Putamen (tissue), 1 donor: ENCODE measurements at regions not wholly inside any gene's neighbourhood (a gene's known extent, or its start where the extent isn't known, plus 50 kb on each side); places are given as distances from the start of the nearest gene placed in this dataset.

ENCODE experiments used
- DNase-seq: peaks from one replicate; pipeline ENCODE4 v3.0.0-alpha.2; 2016; ENCODE audit warnings: low spot score

DNA sequence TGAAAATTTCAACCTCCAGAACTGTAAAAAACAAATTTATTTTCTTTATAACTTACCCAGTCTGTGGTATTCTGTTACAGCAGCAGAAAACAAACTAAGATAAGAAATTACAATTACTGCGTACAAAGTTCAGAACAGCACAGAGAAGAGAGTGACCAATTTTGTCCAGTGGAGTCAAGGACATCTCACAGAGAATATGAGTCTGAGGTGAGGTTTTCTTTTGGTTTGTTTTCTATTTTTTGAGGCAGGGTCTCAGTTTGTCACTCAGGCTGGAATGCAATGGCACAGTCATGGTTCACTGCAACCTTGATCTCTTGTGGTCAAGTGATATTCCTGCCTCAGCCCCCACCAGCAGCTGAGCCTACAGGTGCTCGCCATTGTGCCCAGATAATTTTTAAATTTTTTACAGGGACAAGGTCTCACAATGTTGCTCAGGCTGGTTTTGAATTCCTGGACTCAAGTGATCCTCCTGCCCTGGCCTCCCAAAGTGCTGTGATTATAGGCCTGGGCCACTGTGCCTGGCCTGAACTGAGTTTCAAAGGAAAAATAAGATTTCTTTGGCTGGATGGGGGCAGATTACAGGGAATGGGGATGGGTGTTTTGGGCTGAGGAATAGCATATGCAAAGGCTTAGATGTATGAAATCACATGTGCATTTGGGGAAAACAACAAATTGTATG lies 201.1 kb upstream of the USP24 start:
- no peak for DNase-seq

DNA sequence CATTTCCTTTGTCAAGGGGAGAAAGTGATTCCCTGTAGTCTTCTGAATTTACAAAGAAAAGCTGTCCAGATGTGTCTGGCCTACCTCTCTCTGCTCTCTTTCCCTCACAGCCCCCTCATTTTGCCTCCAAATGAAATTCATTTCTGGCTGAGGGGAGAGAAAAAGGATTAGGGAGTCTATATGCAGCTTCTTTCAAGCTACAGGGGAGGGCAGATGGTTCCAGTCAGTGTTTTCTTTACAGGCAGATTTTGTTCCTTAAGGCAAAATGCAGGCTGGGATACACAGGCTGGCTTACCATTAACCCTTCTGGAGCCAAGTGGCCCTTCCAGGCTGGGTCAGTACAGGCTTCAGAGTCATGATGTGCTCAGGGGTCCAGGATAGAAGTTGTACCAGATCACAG lies 198.1 kb upstream of the USP24 start:
- no peak for DNase-seq

DNA sequence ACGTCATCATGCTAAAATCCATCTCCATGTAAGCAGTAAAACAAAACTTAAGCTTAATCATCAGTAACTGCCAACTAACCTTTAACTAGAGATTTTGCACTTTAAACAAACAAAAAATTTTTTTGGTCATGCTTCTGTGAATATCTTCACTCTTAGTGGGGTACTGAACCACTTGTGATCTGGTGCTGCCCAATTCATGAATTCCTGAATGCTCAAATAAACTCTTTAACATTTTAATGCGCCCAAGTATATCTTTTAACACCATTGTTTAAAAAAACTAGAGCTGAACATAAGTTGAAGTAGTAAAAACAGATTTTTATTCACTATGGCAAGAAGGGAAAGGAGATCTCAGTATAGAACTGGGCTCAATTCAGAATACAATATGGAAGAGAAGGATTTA lies 196.9 kb upstream of the USP24 start:
- DNase-seq, result no peak

- no peak for DNase-seq
Observed at GRCh38 chr1:55402671-55403464, 187.7 kb upstream of the USP24 start.

GRCh38 chr1:55402142-55402541 lies 187.0 kb upstream of the USP24 start:
- DNase-seq, result no peak

GRCh38 chr1:55400508-55400907 lies 185.3 kb upstream of the USP24 start:
- no peak for DNase-seq

DNA sequence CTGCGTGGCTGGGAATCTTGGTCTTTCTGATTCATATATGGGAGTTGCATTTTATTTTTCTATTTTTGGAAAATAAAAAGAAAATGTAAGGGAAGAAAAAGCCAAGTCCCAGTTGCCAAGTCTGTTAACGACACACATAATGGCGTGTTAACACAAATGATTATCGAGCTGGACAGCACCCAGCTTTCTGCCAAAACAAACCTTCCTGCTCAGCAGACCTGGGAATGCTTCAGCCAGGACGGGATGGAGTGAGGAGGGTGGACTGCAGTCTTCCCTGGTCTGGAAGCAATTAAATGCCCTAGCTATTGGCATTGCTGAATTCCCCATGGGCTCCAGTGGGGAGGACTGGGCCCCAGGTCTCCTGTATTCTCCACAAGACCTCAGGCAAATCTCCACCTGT lies 184.2 kb upstream of the USP24 start:
- DNase-seq, result no peak

- no peak for DNase-seq
Observed at GRCh38 chr1:55396381-55396891, 181.3 kb upstream of the USP24 start.

GRCh38 chr1:55388960-55389359 lies 173.8 kb upstream of the USP24 start:
- DNase-seq, result no peak

GRCh38 chr1:55387145-55387544 lies 172.0 kb upstream of the USP24 start:
- no peak for DNase-seq

DNA sequence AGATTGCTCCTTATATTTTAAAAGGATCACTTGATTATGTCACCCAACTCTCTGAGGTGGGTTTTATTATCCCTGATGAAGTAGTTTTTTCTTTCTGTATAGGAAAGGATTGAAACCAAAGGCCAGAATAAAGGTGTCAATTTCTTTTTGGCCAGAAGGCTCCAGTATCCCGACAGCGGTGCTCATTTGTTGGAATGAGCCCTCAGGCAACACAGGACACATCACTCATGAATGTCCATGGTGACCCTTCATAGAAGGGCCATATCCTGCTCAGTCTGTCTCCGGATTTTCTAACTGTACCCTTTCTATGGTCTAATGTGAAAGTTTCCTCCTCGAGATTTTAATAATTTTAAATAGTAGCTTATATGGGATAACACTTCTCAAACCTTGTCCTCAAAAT lies 171.3 kb upstream of the USP24 start:
- no peak for DNase-seq

- DNase-seq, result no peak
Observed at GRCh38 chr1:55385402-55386018, 170.3 kb upstream of the USP24 start.

DNA sequence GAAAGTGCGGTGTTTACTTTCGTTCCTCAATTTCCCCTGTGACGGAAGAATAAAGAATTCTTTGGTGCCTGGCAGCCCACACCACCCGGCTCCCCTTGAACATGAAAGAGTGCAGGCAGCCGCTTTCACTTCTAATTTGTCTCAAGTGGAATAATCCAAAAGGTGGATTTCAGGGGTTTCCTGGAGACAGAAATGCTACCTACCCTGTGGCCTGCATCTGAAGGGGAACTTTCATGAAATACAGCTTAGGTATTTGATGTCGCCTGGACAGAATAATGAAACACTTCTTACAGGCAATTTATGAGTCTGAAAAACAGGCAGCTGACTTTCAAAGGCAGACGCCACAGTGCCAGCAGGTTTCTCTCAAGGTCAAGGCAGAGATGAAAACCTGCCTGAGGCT lies 169.5 kb upstream of the USP24 start:
- no peak for DNase-seq

DNA sequence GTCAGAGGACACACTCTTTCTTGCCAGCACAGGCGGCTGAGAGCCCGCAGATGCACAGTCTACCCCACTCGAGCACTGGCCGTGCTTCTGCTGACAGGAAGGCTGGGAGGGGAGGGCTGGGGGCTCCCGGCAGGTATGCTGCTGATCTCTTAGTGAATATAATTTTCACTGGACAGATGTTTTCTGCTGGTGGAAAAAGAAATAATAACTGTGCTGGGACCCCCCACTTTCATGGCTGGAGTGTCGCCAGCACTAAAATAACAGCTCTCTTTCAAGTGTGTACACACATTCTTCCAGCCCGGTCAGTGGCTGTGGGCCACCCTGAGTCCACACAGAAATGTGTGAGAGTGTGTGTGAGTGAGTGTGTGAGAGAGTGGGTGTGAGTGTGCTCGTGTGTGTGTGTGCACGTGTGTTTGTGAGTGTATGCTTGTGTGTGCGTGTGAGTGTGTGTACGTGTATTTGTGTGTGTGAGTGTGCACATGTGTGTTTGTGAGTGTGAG lies 167.7 kb upstream of the USP24 start:
- DNase-seq, result no peak

- no peak for DNase-seq
Observed at GRCh38 chr1:55381983-55382382, 166.8 kb upstream of the USP24 start.

- DNase-seq, result no peak
Observed at GRCh38 chr1:55381491-55381890, 166.3 kb upstream of the USP24 start.

- no peak for DNase-seq
Observed at GRCh38 chr1:55380355-55380970, 165.3 kb upstream of the USP24 start.

- no peak for DNase-seq
Observed at GRCh38 chr1:55378582-55378981, 163.4 kb upstream of the USP24 start.

DNA sequence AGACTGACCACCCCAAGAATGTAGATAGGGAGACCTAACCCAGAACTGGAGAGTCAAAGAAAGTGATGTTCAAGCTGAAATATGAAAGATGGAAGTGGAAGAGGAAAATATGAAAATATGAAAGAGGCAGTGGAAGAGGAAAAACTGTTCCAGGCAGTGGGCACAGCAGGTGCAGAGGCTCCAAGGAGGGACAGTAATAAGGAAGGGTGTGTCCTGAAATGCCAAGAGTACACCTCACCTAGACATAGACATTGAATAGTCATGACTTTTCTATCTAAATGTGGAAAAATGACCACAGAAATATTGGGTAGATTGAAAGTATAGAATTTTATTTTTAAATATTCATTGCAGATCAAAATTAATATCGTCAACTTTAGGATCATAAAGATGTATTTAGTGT lies 161.7 kb upstream of the USP24 start:
- no peak for DNase-seq

DNA sequence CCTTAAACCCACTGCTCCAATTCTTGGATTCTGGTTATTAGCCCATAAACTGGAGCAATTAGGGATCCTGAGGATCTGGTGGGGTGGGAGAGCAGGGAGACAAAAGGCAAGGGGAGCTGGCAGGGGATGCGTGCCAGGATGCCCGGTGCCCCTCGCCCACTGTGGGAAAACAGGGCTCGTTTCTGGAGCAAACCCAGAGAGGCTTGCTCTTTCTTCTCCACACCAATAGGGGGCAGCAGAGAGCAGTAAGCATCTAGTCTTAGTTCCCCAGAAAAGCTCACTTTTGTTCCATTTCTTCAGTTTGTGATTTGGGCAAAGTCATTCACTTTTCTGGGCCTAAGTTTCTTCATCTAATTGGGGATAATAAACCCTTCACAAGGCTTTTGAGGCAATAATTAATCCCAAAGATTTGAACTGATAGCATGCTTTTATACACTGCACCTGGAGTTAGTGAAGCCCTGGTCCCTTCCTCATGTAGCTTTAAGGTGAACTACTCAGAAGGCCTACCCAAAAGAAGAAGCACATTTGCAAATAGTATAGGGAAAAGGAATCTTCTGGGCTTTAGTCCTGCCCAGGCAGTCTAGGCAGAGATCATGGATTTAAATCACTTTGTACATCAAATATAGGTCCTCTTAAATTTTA lies 160.6 kb upstream of the USP24 start:
- peak; percentile 60 for DNase-seq

DNA sequence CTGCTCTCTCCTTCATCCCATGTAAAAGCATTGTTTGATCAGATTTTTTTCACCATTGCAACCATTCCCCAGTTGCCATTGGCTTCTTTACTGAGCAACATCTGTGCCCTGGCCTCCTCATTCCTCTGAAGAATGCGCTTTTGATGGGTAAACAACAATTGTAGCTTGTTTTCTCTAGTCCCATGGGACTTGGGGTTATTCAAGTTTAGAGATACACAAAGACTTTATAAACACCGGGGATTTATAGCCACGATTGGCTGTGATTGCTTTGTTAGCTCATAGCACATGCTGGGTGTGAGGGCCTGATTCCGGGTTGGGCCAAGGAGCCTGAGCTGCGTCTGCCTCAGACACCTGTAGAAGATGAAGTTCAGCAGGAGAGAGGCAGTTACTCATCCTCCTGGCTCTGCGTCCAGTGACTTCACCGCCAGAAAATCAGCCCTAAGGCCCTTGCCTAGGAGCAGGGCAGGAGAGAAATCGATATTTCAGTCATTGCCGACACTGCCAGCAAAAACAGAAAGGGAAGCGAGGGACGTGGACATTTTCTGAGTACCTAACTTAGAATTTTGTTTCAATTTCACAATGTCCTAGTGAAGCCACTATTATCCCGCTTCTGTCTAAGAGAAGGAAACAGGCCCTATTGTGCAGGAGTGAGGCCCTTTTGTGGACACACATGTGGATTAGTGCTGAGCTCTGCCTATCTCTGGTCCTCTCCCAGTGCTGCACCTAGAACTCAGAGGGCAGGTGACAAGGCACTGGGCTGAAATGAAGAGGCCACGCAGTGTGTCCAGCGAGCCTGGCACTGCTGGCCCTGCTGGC lies 159.8 kb upstream of the USP24 start:
- DNase-seq, result peak; percentile 95
